PFSK-1 (cell line): ENCODE measurements at regions not wholly inside any gene's neighbourhood (a gene's known extent, or its start where the extent isn't known, plus 50 kb on each side); places are given as distances from the start of the nearest gene placed in this dataset.

Experiments
- FOXP2 ChIP-seq: optimal IDR thresholded peaks from 2 replicates; pipeline ENCODE3; 2011; ENCODE audit warnings: borderline replicate concordance, control low read depth, inconsistent platforms; ENCODE audit not compliant: insufficient read depth; ENCODE audit errors: extremely low read length, extremely low read depth
- POLR2AphosphoS5 ChIP-seq: IDR thresholded peaks from 2 replicates; pipeline ENCODE4 v1.6.1; 2012; ENCODE audit warnings: low read depth, mild to moderate bottlenecking, control low read depth, low read length, moderate library complexity
- SIN3A ChIP-seq: IDR thresholded peaks from 2 replicates; pipeline ENCODE4 v1.6.1; 2012; ENCODE audit warnings: mild to moderate bottlenecking, low read length, moderate library complexity, borderline replicate concordance; ENCODE audit not compliant: insufficient read depth
- TAF1 ChIP-seq: IDR thresholded peaks from 2 replicates; pipeline ENCODE4 v1.6.1; 2012; ENCODE audit warnings: low read length, control low read depth, borderline replicate concordance; ENCODE audit not compliant: insufficient read depth
- TF ChIP-seq, protein P1 (sequence below), 2 experiments: IDR thresholded peaks; 2 replicates each; pipeline versions ENCODE4 v1.6.1 to v1.8.0; 2011 to 2012; ENCODE audit warnings: low read depth in 2 of 2, low read length in 2 of 2, control low read depth in 1 of 2, inconsistent platforms in 1 of 2, mild to moderate bottlenecking in 1 of 2, moderate library complexity in 1 of 2; ENCODE audit not compliant: insufficient read depth in 1 of 2

DNA sequence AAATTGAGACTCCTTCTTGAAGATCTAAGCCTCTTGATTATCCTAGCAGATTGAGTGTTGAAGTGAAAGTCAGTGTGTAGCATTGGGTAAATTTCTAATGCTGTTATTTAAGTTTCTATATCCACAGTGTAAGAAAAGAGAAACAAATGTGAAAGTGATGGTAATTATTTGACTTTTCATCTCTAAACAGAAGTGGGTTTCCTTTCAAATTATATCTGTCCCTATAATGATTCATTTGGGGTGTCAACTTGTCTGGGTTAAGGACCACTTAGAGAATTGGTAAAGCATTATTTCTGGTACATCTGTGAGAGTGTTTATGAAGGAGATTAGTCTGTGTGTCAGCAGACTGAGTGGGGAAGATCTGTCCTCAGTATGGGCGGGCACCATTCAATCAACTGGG is 133.0 kb upstream of the HMCN1 start:
- TF ChIP-seq POLR2AphosphoS5: no peak

DNA sequence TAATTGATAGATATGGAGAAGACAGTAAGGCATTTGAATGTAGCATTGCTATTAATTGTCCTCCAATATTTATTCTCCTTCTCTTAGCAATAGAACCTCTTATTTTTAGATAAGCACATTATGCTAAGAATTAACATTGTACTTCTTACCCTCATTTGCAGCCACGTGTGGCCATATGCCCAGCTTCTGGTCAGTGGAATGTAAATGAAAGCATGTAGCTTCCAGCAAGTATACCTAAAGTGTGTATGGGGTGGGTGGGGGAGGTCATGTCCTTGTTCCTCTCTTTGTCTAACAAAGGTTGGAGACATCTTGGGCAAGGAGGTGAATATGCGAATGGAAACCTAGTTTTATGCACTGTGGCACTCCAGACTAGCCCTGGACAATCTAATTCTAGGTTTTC is 133.6 kb upstream of the HMCN1 start:
- TF ChIP-seq POLR2AphosphoS5: no peak

- TF ChIP-seq, protein P1, sequence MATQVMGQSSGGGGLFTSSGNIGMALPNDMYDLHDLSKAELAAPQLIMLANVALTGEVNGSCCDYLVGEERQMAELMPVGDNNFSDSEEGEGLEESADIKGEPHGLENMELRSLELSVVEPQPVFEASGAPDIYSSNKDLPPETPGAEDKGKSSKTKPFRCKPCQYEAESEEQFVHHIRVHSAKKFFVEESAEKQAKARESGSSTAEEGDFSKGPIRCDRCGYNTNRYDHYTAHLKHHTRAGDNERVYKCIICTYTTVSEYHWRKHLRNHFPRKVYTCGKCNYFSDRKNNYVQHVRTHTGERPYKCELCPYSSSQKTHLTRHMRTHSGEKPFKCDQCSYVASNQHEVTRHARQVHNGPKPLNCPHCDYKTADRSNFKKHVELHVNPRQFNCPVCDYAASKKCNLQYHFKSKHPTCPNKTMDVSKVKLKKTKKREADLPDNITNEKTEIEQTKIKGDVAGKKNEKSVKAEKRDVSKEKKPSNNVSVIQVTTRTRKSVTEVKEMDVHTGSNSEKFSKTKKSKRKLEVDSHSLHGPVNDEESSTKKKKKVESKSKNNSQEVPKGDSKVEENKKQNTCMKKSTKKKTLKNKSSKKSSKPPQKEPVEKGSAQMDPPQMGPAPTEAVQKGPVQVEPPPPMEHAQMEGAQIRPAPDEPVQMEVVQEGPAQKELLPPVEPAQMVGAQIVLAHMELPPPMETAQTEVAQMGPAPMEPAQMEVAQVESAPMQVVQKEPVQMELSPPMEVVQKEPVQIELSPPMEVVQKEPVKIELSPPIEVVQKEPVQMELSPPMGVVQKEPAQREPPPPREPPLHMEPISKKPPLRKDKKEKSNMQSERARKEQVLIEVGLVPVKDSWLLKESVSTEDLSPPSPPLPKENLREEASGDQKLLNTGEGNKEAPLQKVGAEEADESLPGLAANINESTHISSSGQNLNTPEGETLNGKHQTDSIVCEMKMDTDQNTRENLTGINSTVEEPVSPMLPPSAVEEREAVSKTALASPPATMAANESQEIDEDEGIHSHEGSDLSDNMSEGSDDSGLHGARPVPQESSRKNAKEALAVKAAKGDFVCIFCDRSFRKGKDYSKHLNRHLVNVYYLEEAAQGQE (IDR thresholded peaks at IDR 0.05; ENCODE audit: insufficient read depth in 1 of 2, low read depth in 2 of 2, low read length in 2 of 2): no peak
- TF ChIP-seq FOXP2: no peak
- TF ChIP-seq POLR2AphosphoS5: no peak
- no peak for TF ChIP-seq TAF1
- no peak for TF ChIP-seq SIN3A
Observed at GRCh38 chr1:185598332-185598731, 135.9 kb upstream of the HMCN1 start.

GRCh38 chr1:185595835-185596667 is 138.1 kb upstream of the HMCN1 start:
- TF ChIP-seq SIN3A (no peak), POLR2AphosphoS5 (no peak), FOXP2 (no peak), TAF1 (no peak)
- TF ChIP-seq, protein P1 (IDR thresholded peaks at IDR 0.05; ENCODE audit: insufficient read depth in 1 of 2, low read depth in 2 of 2, low read length in 2 of 2): no peak

GRCh38 chr1:185594786-185595410 is 139.3 kb upstream of the HMCN1 start:
- TF ChIP-seq FOXP2 (no peak), TAF1 (no peak), SIN3A (no peak), POLR2AphosphoS5 (no peak)
- TF ChIP-seq, protein P1 (IDR thresholded peaks at IDR 0.05; ENCODE audit: insufficient read depth in 1 of 2, low read depth in 2 of 2, low read length in 2 of 2): no peak

- TF ChIP-seq SIN3A (no peak), POLR2AphosphoS5 (no peak), TAF1 (no peak), FOXP2 (no peak)
- TF ChIP-seq, protein P1 (IDR thresholded peaks at IDR 0.05; ENCODE audit: insufficient read depth in 1 of 2, low read depth in 2 of 2, low read length in 2 of 2): no peak
Observed at GRCh38 chr1:185593271-185593670, 140.9 kb upstream of the HMCN1 start.
